Naive B cell (primary cell): ENCODE measurements at regions not wholly inside any gene's neighbourhood (a gene's known extent, or its start where the extent isn't known, plus 50 kb on each side); places are given as distances from the start of the nearest gene placed in this dataset.

Experiments used
- ATAC-seq, 2 donors: fragments of 150-1000 bp; cut with Tn5 transposase; 2 replicates each; pipeline ENCODE4 v1.10.0; 2021; ENCODE audit warnings: low read depth in 2 of 2, mild to moderate bottlenecking in 2 of 2, moderate library complexity in 2 of 2
- DNase-seq: peaks from one replicate; pipeline ENCODE4 v3.0.0; 2022
- H3K27ac Mint-ChIP-seq, 6 donors: one replicate each; pipeline ENCODE4 v1.8.0; 2020 to 2022; ENCODE audit warnings: mild to moderate bottlenecking in 6 of 6, mixed read lengths in 6 of 6, moderate library complexity in 5 of 6, inconsistent platforms in 2 of 6
- H3K27me3 Mint-ChIP-seq, 3 donors: one replicate each; pipeline ENCODE4 v1.8.0; 2021 to 2022; ENCODE audit warnings: mixed read lengths in 3 of 3, mild to moderate bottlenecking in 1 of 3
- H3K36me3 Mint-ChIP-seq, 2 donors: one replicate each; pipeline ENCODE4 v1.8.0; 2020 to 2022; ENCODE audit warnings: mixed read lengths in 2 of 2, inconsistent platforms in 1 of 2, mild to moderate bottlenecking in 1 of 2
- H3K4me1 Mint-ChIP-seq, 3 donors: one replicate each; pipeline ENCODE4 v1.8.0; 2020 to 2022; ENCODE audit warnings: mixed read lengths in 3 of 3, inconsistent platforms in 1 of 3, mild to moderate bottlenecking in 1 of 3, moderate library complexity in 1 of 3
- H3K4me3 Mint-ChIP-seq, 8 donors: one replicate each; pipeline ENCODE4 v1.8.0; 2020 to 2022; ENCODE audit warnings: mild to moderate bottlenecking in 8 of 8, mixed read lengths in 8 of 8, moderate library complexity in 8 of 8, inconsistent platforms in 2 of 8
- H3K9me3 Mint-ChIP-seq, 7 donors: one replicate each; pipeline ENCODE4 v1.8.0; 2020 to 2022; ENCODE audit warnings: mixed read lengths in 7 of 7, mild to moderate bottlenecking in 5 of 7, inconsistent platforms in 2 of 7, moderate library complexity in 1 of 7

DNA sequence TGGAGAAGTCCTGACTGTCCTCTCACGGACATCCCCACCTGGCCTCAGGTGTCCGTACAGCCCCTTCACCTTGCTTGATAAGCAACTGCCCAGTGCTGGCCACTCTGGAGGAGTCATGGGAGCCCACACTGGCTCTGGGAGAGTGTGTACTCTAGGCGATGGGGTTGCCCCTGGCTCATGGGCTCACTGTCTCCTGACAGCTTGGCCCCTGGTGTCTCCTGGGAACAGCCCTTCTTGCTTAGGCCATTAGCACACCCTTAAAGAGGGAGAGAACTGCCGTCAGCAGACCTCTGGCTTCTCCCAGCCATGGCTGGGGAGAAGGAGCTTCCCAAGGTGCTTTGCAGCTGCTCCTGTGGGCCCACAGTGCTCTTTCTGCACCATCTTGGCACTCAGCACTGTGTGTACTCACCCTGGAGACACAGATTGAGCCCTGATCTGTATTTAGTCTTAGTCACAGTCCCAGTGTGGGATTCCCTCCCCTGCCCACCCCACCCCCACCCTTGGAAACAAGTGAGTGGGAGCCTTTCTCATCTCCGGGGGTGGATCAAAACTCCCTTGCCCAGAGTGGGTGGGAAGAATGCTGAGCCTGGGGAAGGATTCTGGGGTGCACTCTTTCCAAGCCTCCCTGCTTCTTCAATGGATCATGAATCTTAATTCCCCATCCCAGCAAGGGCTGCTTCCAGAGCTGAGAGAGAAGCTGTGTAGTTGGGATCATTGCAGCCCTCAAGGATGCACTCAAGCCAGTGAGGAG is 83.5 kb upstream of the ADPGK start:
- H3K27ac Mint-ChIP-seq: no peak overlapping the region
- no peak for DNase-seq
- H3K27me3 Mint-ChIP-seq: peaks cover 25 to 33% (median 27%) of the 10 kb centered on the region in 3 donors
- H3K4me1 Mint-ChIP-seq: no peaks in the 10 kb centered on the region
- H3K36me3 Mint-ChIP-seq: peaks cover 0 to 5% of the 10 kb centered on the region in 2 donors
- no peak for ATAC-seq
- H3K9me3 Mint-ChIP-seq: peaks cover 0 to 3% (median 2%) of the 10 kb centered on the region in 7 donors
- no peak overlapping the region for H3K4me3 Mint-ChIP-seq

DNA sequence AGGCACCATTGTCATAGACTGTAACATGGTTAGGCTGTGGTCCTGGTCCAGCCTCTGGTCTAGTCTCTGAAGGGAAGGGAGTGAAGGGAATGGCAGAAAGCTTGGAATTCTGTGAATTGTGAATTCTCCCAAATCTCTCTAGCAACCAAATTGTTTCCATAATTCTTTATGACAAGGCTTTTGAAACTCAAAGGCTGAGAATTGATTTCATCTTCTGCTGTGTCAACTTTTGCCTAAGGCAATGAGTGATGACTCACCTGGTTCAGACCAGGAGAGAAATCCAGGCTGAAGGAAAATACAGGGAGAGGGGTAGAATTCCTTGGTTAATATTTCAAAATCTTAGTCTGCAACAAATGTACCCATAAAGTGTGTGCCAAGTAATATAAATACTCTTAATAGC is 82.6 kb upstream of the ADPGK start:
- no peak overlapping the region for H3K27ac Mint-ChIP-seq
- DNase-seq: no peak
- ATAC-seq: no peak
- H3K4me3 Mint-ChIP-seq: no peak overlapping the region
- H3K4me1 Mint-ChIP-seq: no peaks in the 10 kb centered on the region
- peaks cover 0 to 5% of the 10 kb centered on the region in 2 donors for H3K36me3 Mint-ChIP-seq
- peaks cover 18 to 33% (median 20%) of the 10 kb centered on the region in 3 donors for H3K27me3 Mint-ChIP-seq
- peaks cover 0 to 5% (median 2%) of the 10 kb centered on the region in 7 donors for H3K9me3 Mint-ChIP-seq

GRCh38 chr15:72865486-72865885 is 81.9 kb upstream of the ADPGK start:
- H3K36me3 Mint-ChIP-seq: peaks cover 0 to 5% of the 10 kb centered on the region in 2 donors
- ATAC-seq: no peak
- H3K27ac Mint-ChIP-seq: no peak overlapping the region

GRCh38 chr15:72864681-72865080 is 81.1 kb upstream of the ADPGK start:
- DNase-seq: no peak
- Mint-ChIP-seq H3K27ac (no peak overlapping the region), H3K36me3 (peaks cover 0 to 5% of the 10 kb centered on the region in 2 donors), H3K9me3 (peaks cover 0 to 5% (median 0%) of the 10 kb centered on the region in 7 donors), H3K4me1 (no peaks in the 10 kb centered on the region), H3K4me3 (no peak overlapping the region), H3K27me3 (peaks cover 15 to 41% (median 22%) of the 10 kb centered on the region in 3 donors)
- no peak for ATAC-seq

More at GRCh38 chr15:72865486-72865885, 81.9 kb upstream of the ADPGK start:
- Mint-ChIP-seq H3K27me3 (peaks cover 19 to 39% (median 22%) of the 10 kb centered on the region in 3 donors), H3K9me3 (peaks cover 0 to 5% (median 2%) of the 10 kb centered on the region in 7 donors), H3K4me3 (no peak overlapping the region), H3K4me1 (no peaks in the 10 kb centered on the region)
- no peak for DNase-seq

- Mint-ChIP-seq H3K36me3 (peaks cover 0 to 5% of the 10 kb centered on the region in 2 donors), H3K27me3 (peaks cover 23 to 41% (median 23%) of the 10 kb centered on the region in 3 donors), H3K9me3 (peaks cover 0 to 5% (median 0%) of the 10 kb centered on the region in 7 donors), H3K4me1 (no peaks in the 10 kb centered on the region), H3K27ac (no peak overlapping the region), H3K4me3 (no peak overlapping the region)
- ATAC-seq (no peak), DNase-seq (no peak)
Observed at GRCh38 chr15:72861354-72861910, 77.9 kb upstream of the ADPGK start.

DNA sequence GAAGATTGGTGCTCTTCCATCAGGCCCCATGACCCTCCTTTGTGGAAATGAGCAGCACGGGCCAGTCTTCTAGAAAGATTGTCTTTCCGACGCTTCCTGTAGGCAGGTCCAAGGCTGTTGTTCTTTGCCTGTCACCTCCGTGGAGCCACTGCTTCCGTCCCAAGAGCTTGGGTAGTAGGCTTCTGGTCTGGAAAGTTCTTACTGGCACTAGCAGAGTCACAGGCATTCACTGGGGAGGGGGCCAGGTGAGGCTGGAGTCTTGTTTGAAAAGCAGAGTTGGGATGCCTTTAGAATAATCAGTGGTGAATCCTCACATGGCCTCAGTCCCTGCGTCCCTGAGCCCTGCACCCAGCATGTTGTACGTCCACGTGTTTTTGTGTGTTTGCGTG is 76.2 kb upstream of the ADPGK start:
- no peak for DNase-seq
- no peak for ATAC-seq
- peaks cover 25 to 44% (median 27%) of the 10 kb centered on the region in 3 donors for H3K27me3 Mint-ChIP-seq
- H3K9me3 Mint-ChIP-seq: peaks cover 0 to 5% (median 0%) of the 10 kb centered on the region in 7 donors
- H3K4me1 Mint-ChIP-seq: no peaks in the 10 kb centered on the region
- no peak overlapping the region for H3K4me3 Mint-ChIP-seq
- H3K36me3 Mint-ChIP-seq: peaks cover 0 to 5% of the 10 kb centered on the region in 2 donors
- H3K27ac Mint-ChIP-seq: no peak overlapping the region

GRCh38 chr15:72859017-72859756 is 75.6 kb upstream of the ADPGK start:
- peaks cover 27 to 47% (median 27%) of the 10 kb centered on the region in 3 donors for H3K27me3 Mint-ChIP-seq
- DNase-seq (no peak), ATAC-seq (no peak)
- no peak overlapping the region for H3K27ac Mint-ChIP-seq
- no peak overlapping the region for H3K4me3 Mint-ChIP-seq
- peaks cover 0 to 5% of the 10 kb centered on the region in 2 donors for H3K36me3 Mint-ChIP-seq
- H3K9me3 Mint-ChIP-seq: peaks cover 0 to 5% (median 0%) of the 10 kb centered on the region in 7 donors
- no peaks in the 10 kb centered on the region for H3K4me1 Mint-ChIP-seq

DNA sequence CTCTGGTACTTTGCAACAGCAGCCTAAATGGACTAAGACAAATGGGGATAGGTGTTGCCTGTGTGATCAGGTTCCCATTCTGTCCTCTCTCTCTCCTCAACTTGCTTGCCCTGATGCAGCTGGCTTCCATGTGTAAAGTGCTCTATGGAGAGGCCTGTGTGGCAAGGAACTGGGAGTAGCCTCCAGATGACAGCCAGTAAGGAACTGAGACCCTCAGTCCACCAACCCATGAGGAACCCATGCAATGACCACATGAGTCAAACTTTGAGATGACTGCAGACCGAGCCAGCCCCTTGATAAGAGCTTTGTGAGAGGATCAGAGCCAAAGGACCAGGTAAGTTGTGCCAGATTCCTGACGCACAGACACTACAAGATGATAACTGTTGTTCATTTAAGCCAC is 74.6 kb upstream of the ADPGK start:
- no peak for ATAC-seq
- no peak overlapping the region for H3K4me3 Mint-ChIP-seq

DNA sequence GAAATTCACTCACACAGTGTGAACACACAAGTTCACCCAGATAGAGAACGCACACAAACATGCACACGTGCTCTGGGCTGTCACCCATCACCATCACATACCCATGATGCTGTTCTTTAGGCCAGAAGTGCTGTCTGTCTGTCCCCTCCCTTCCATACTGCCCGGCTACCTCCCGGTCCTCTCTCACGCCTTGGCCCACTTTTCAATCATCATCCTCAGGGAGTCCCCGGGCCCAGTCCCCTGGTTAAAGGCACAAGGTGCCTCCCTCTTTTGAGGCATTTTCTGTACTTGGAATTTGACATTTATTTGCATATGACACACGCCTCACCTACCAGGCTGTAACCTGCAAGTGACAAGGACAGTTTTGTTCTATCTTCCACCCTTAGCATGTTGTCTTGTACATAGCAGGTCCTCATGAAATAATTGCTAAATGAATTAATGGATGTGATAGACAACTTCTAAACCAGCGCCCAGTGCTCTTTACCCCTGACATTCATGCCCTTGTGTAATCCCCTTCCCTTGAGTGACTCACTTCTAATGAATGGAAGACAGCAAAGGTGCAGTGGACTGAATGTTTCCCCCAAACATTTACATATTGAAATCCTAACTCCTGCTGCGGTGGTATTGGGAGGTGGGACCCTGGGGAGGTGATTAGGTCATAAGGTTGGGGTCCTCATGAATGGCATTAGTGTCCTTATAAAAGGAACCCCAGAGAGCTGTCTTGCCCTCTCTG is 73.9 kb upstream of the ADPGK start:
- ATAC-seq: no peak
- peaks cover 25 to 49% (median 35%) of the 10 kb centered on the region in 3 donors for H3K27me3 Mint-ChIP-seq
- H3K4me1 Mint-ChIP-seq: no peaks in the 10 kb centered on the region
- peak overlapping the region in 1 of 6 donors; percentile 39 for H3K27ac Mint-ChIP-seq
- peaks cover 0 to 5% of the 10 kb centered on the region in 2 donors for H3K36me3 Mint-ChIP-seq
- peaks cover 0 to 12% (median 0%) of the 10 kb centered on the region in 7 donors for H3K9me3 Mint-ChIP-seq
- peak overlapping the region in 1 of 8 donors; percentile 17 for H3K4me3 Mint-ChIP-seq
- DNase-seq: no peak

More for the DNA sequence above, 74.6 kb upstream of the ADPGK start:
- Mint-ChIP-seq H3K9me3 (peaks cover 0 to 12% (median 0%) of the 10 kb centered on the region in 7 donors), H3K36me3 (peaks cover 0 to 5% of the 10 kb centered on the region in 2 donors), H3K27me3 (peaks cover 27 to 51% (median 34%) of the 10 kb centered on the region in 3 donors), H3K4me1 (no peaks in the 10 kb centered on the region), H3K27ac (no peak overlapping the region)
- DNase-seq: no peak

DNA sequence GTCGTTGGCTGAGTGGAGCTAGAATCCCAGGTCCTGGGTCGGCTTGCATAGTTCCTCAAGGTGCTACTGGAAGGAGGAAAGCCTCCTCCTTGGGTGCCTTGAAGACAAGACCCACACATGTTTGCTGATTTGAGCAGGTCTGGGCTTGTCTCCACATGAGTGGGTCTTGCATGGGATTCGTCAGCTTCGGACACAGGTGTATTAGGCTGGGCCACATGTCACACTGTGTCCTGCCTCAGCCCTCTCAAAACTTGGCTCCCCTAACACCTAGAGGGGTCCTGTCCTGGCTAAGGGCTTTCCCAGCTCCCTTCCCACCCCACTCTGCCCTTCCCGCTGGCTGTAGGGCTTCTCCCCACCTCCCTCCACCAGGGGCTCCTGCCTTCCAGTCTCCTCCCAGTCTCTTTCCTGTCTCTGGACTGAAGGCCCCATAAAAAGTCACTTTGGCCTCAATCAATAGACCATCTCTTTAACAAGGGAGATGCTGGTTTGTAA is 73.0 kb upstream of the ADPGK start:
- H3K27me3 Mint-ChIP-seq: peaks cover 30 to 40% (median 35%) of the 10 kb centered on the region in 3 donors
- H3K9me3 Mint-ChIP-seq: peaks cover 0 to 7% (median 0%) of the 10 kb centered on the region in 7 donors
- H3K27ac Mint-ChIP-seq: no peak overlapping the region
- no peak overlapping the region for H3K4me3 Mint-ChIP-seq
- H3K36me3 Mint-ChIP-seq: no peaks in the 10 kb centered on the region
- no peaks in the 10 kb centered on the region for H3K4me1 Mint-ChIP-seq
- ATAC-seq (no peak), DNase-seq (no peak)

- H3K9me3 Mint-ChIP-seq: peaks cover 0 to 7% (median 0%) of the 10 kb centered on the region in 7 donors
- H3K4me3 Mint-ChIP-seq: no peak overlapping the region
- H3K4me1 Mint-ChIP-seq: no peaks in the 10 kb centered on the region
Observed at GRCh38 chr15:72855791-72856190, 72.2 kb upstream of the ADPGK start.

GRCh38 chr15:72852273-72852672 is 68.7 kb upstream of the ADPGK start:
- Mint-ChIP-seq H3K27ac (no peak overlapping the region), H3K36me3 (no peaks in the 10 kb centered on the region), H3K4me1 (no peaks in the 10 kb centered on the region), H3K27me3 (peaks cover 50 to 63% (median 59%) of the 10 kb centered on the region in 3 donors), H3K4me3 (no peak overlapping the region), H3K9me3 (peaks cover 0 to 7% (median 0%) of the 10 kb centered on the region in 7 donors)
- ATAC-seq: no peak
- no peak for DNase-seq

More at GRCh38 chr15:72855791-72856190, 72.2 kb upstream of the ADPGK start:
- Mint-ChIP-seq H3K36me3 (no peaks in the 10 kb centered on the region), H3K27me3 (peaks cover 28 to 34% (median 33%) of the 10 kb centered on the region in 3 donors), H3K27ac (no peak overlapping the region)
- DNase-seq (no peak), ATAC-seq (no peak)

DNA sequence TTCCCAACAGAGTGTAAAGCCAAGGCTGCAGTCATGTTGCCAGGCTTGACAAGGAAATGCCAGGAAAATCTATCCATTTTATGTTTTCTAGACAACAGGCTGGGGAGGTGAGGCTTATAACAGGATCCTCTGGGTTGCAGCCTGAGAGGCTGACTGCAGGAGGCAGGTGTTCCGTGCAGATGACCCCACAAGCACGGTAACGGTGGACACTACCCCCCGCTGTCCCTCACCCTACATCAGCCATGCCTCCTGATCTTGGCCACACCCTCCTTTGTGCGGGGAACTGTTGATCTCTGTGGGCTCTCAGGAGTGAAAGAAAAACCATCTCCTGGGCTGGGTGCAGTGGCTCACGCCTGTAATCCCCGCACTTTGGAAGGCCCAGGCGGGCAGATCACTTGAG is 68.0 kb upstream of the ADPGK start:
- Mint-ChIP-seq H3K4me3 (no peak overlapping the region), H3K27ac (no peak overlapping the region), H3K4me1 (no peaks in the 10 kb centered on the region), H3K9me3 (peaks cover 0 to 7% (median 0%) of the 10 kb centered on the region in 7 donors), H3K27me3 (peaks cover 49 to 63% (median 57%) of the 10 kb centered on the region in 3 donors), H3K36me3 (no peaks in the 10 kb centered on the region)
- DNase-seq (no peak), ATAC-seq (no peak)
